HepG2 (cell line): ENCODE measurements at regions not wholly inside any gene's neighbourhood (a gene's known extent, or its start where the extent isn't known, plus 50 kb on each side); places are given as distances from the start of the nearest gene placed in this dataset.

Experiments
- ATAC-seq: fragments of 200-7000 bp; cut with Tn5 transposase; 3 replicates; pipeline ENCODE4 v1.9.1; 2020; ENCODE audit warnings: mild to moderate bottlenecking, moderate library complexity
- BruUV-seq: library from RNA; stranded (reverse); fragments of 400-500 nt; replicated peaks from 2 replicates; lab custom pipeline; 2021; lab: Mats Ljungman, UMichigan
- CTCF ChIA-PET: fragments of 300-600 bp; formaldehyde crosslinking; extraction: SDS; loops from one replicate; lab custom pipeline; 2021; ENCODE audit warnings: low total read pairs, inconsistent platforms, low intra/inter-chr PET ratio; lab: Yijun Ruan, JAX
- POLR2A ChIA-PET: fragments of 350-600 bp; sonication (Branson Sonifier 250); formaldehyde crosslinking; loops from one replicate; lab custom pipeline; 2020; ENCODE audit warnings: antibody characterized with exemption, inconsistent platforms; lab: Yijun Ruan, JAX
- DNase-seq: peaks from one replicate; pipeline ENCODE4 v3.0.0-alpha.2; 2015; ENCODE audit warnings: low spot score
- FAIRE-seq: peaks from 3 replicates; lab custom pipeline; 2011; peaks lifted over from hg19 to GRCh38; lab: Jason Lieb, UNC
- H2AFZ ChIP-seq: one replicate; pipeline ENCODE4 v1.6.1; 2011; ENCODE audit warnings: low read length, inconsistent platforms
- H3K27ac ChIP-seq: fragments of 300-600 bp; 3 replicates; pipeline ENCODE4 v1.8.0; 2011; ENCODE audit warnings: mixed run types, mild to moderate bottlenecking, mixed read lengths, low read length, inconsistent platforms; ENCODE audit not compliant: insufficient read depth; ENCODE audit errors: extremely low read length
- H3K27me3 ChIP-seq, 2 experiments: fragments of 200-600 bp in 1 of 2; 2 replicates in 1 of 2; 3 replicates in 1 of 2; pipeline versions ENCODE4 v1.6.0 to v1.8.0; 2011; ENCODE audit warnings: low read length in 2 of 2, mild to moderate bottlenecking in 2 of 2, moderate library complexity in 2 of 2, inconsistent platforms in 1 of 2; ENCODE audit not compliant: insufficient read depth in 2 of 2, control insufficient read depth in 1 of 2
- H3K36me3 ChIP-seq, 2 experiments: fragments of 200-600 bp in 1 of 2; replicated peaks in 1 of 2; 2 replicates in 1 of 2; 3 replicates in 1 of 2; pipeline versions ENCODE4 v1.5.1 to v1.8.0; 2011; ENCODE audit warnings: low read length in 2 of 2, inconsistent platforms in 1 of 2; ENCODE audit not compliant: insufficient read depth in 2 of 2, control insufficient read depth in 1 of 2
- H3K4me1 ChIP-seq: 2 replicates; pipeline ENCODE4 v1.5.1; 2012; ENCODE audit warnings: low read length, inconsistent platforms; ENCODE audit not compliant: insufficient read depth
- H3K4me2 ChIP-seq: 2 replicates; pipeline ENCODE4 v1.6.0; 2011; ENCODE audit warnings: low read depth, low read length, inconsistent platforms
- H3K4me3 ChIP-seq, 3 experiments: fragments of 200-600 bp in 1 of 3; sonication (generic), shearing (Covaris generic) in 1 of 3; replicated peaks in 1 of 3; 2 replicates each; pipeline ENCODE4 v1.5.1; 2011 to 2016; ENCODE audit warnings: low read length in 3 of 3, inconsistent platforms in 2 of 3, low read depth in 2 of 3, mild to moderate bottlenecking in 2 of 3, control low read depth in 1 of 3, mixed read lengths in 1 of 3; ENCODE audit not compliant: insufficient read depth in 1 of 3
- H3K79me2 ChIP-seq: one replicate; pipeline ENCODE4 v1.6.1; 2011; ENCODE audit warnings: low read length, inconsistent platforms; ENCODE audit not compliant: insufficient read depth
- H3K9ac ChIP-seq: 2 replicates; pipeline ENCODE4 v1.6.0; 2011; ENCODE audit warnings: mild to moderate bottlenecking, low read depth, low read length, inconsistent platforms; ENCODE audit not compliant: insufficient read depth
- H3K9me3 ChIP-seq: 2 replicates; pipeline ENCODE4 v1.5.1; 2012; ENCODE audit warnings: mild to moderate bottlenecking, low read length
- H4K20me1 ChIP-seq: 2 replicates; pipeline ENCODE4 v1.6.0; 2011; ENCODE audit warnings: inconsistent platforms, mild to moderate bottlenecking, low read length, moderate library complexity; ENCODE audit not compliant: insufficient read depth
- DBP ChIP-seq: sonication (generic); formaldehyde crosslinking; IDR thresholded peaks from 2 replicates; pipeline ENCODE4 v1.4.0; 2020; ENCODE audit warnings: missing genetic modification reagents; ENCODE audit errors: not compliant biosample characterization
- DNMT1 ChIP-seq: sonication (generic); formaldehyde crosslinking; IDR thresholded peaks from 2 replicates; pipeline ENCODE4 v1.5.1; 2020; ENCODE audit warnings: mild to moderate bottlenecking, missing genetic modification reagents
- E2F2 ChIP-seq: sonication (generic); formaldehyde crosslinking; IDR thresholded peaks from 2 replicates; pipeline ENCODE4 v1.4.0; 2020; ENCODE audit warnings: missing genetic modification reagents, borderline replicate concordance
- GPBP1L1 ChIP-seq: sonication (generic); formaldehyde crosslinking; IDR thresholded peaks from 2 replicates; pipeline ENCODE4 v1.5.0; 2020; ENCODE audit warnings: mild to moderate bottlenecking, missing genetic modification reagents
- HINFP ChIP-seq: sonication (generic); formaldehyde crosslinking; IDR thresholded peaks from 2 replicates; pipeline ENCODE4 v1.4.0; 2020; ENCODE audit warnings: low read depth, mild to moderate bottlenecking, missing genetic modification reagents
- HOXA7 ChIP-seq: sonication (generic); formaldehyde crosslinking; IDR thresholded peaks from 2 replicates; pipeline ENCODE4 v1.8.1; 2022; ENCODE audit warnings: mild to moderate bottlenecking, missing genetic modification reagents, moderate library complexity
- KDM2A ChIP-seq: sonication (generic); formaldehyde crosslinking; IDR thresholded peaks from 2 replicates; pipeline ENCODE4 v1.4.0; 2020; ENCODE audit warnings: low read depth, missing genetic modification reagents, borderline replicate concordance
- MAFK ChIP-seq, 2 experiments: IDR thresholded peaks in 1 of 2; conservative IDR thresholded peaks in 1 of 2; 2 replicates each; pipeline ENCODE4 v1.6.1; 2011; ENCODE audit warnings: improper control_type of control experiment in 2 of 2, low read length in 2 of 2
- MXD4 ChIP-seq: IDR thresholded peaks from 2 replicates; pipeline ENCODE4 v1.6.1; 2016; ENCODE audit warnings: mild to moderate bottlenecking, missing biosample characterization, missing genetic modification reagents
- NFKB2 ChIP-seq: sonication (generic); formaldehyde crosslinking; IDR thresholded peaks from 2 replicates; pipeline ENCODE4 v1.4.0; 2020; ENCODE audit warnings: missing genetic modification reagents, borderline replicate concordance
- RBM22 ChIP-seq: fragments of 200-400 bp; formaldehyde crosslinking; optimal IDR thresholded peaks from 2 replicates; pipeline ENCODE3; 2017; ENCODE audit warnings: mild to moderate bottlenecking, low read length, moderate library complexity
- SALL1 ChIP-seq: sonication (generic); formaldehyde crosslinking; IDR thresholded peaks from 2 replicates; pipeline ENCODE4 v1.8.0; 2022; ENCODE audit warnings: mild to moderate bottlenecking, missing genetic modification reagents
- TRIM24 ChIP-seq: sonication (generic); formaldehyde crosslinking; IDR thresholded peaks from 2 replicates; pipeline ENCODE4 v1.8.0; 2022; ENCODE audit warnings: mild to moderate bottlenecking, missing genetic modification reagents
- ZBTB21 ChIP-seq: sonication (generic); formaldehyde crosslinking; IDR thresholded peaks from 2 replicates; pipeline ENCODE4 v1.4.0; 2020; ENCODE audit warnings: missing genetic modification reagents
- ZBTB49 ChIP-seq: sonication (generic); formaldehyde crosslinking; IDR thresholded peaks from 2 replicates; pipeline ENCODE4 v1.4.0; 2020; ENCODE audit warnings: missing genetic modification reagents, borderline replicate concordance
- ZNF263 ChIP-seq: sonication (generic); formaldehyde crosslinking; IDR thresholded peaks from 2 replicates; pipeline ENCODE4 v1.4.0; 2020; ENCODE audit warnings: missing genetic modification reagents
- ZNF552 ChIP-seq: sonication (generic); formaldehyde crosslinking; IDR thresholded peaks from 2 replicates; pipeline ENCODE4 v1.9.0; 2022; ENCODE audit warnings: missing genetic modification reagents, mild to moderate bottlenecking, borderline replicate concordance
- ZNF644 ChIP-seq: IDR thresholded peaks from 2 replicates; pipeline ENCODE4 v1.6.1; 2016; ENCODE audit warnings: low read depth
- WGBS: methylation state at CpG from one replicate; pipeline ENCODE4 v1.1.6; 2017; ENCODE audit warnings: low lambda C conversion rate; 5-methylcytosine and 5-hydroxymethylcytosine counted together
- in situ Hi-C: cut with HindIII; loops from 2 replicates; pipeline ENCODE4 v1.10.0; 2017; ENCODE audit warnings: low pct_unique_long_range_greater_than_20kb; ENCODE audit not compliant: extremely low pct_ligation_motif_present
- intact Hi-C: fragments of 100-400 bp; cut with micrococcal nuclease; formaldehyde crosslinking; loops from one replicate; pipeline ENCODE4 v1.10.0; 2022; ENCODE audit not compliant: unreplicated experiment

GRCh38 chr20:57860576-57860975 is 150.8 kb upstream of the PMEPA1 start (continued):
- no peak for TF ChIP-seq HINFP (CRISPR knock-in tag)

GRCh38 chr20:57857969-57858368 is 148.2 kb upstream of the PMEPA1 start:
- H3K27me3 ChIP-seq: no peaks in the 10 kb centered on the region
- no peaks in the 10 kb centered on the region for H4K20me1 ChIP-seq
- no TSS peak for BruUV-seq
- no peak overlapping the region for H3K9ac ChIP-seq
- DNase-seq (no peak), FAIRE-seq (no peak), ATAC-seq (no peak)
- ChIA-PET POLR2A (no interaction called here), CTCF (no interaction called here)
- H3K4me3 ChIP-seq: no peak overlapping the region
- no peaks in the 10 kb centered on the region for H3K4me1 ChIP-seq
- no peaks in the 10 kb centered on the region for H3K36me3 ChIP-seq
- H3K79me2 ChIP-seq: no peaks in the 10 kb centered on the region
- H2AFZ ChIP-seq: no peak overlapping the region
- in situ Hi-C loops: no loop called here
- no peaks in the 10 kb centered on the region for H3K9me3 ChIP-seq
- intact Hi-C loops: no loop called here
- WGBS: 26% methylated on average over 2 of the region's 2 CpGs
- no peak overlapping the region for H3K4me2 ChIP-seq
- no peak overlapping the region for H3K27ac ChIP-seq
- TF ChIP-seq ZNF644: no peak
- no peak for TF ChIP-seq TRIM24 (CRISPR knock-in tag)
- TF ChIP-seq KDM2A (CRISPR knock-in tag): no peak
- no peak for TF ChIP-seq E2F2 (CRISPR knock-in tag)
- TF ChIP-seq NFKB2 (CRISPR knock-in tag): no peak
- no peak for TF ChIP-seq HOXA7 (CRISPR knock-in tag)
- no peak for TF ChIP-seq ZNF552 (CRISPR knock-in tag)
- TF ChIP-seq DNMT1 (CRISPR knock-in tag): no peak
- no peak for TF ChIP-seq MAFK (conservative IDR thresholded peaks at IDR 0.05 in 1 of 2, IDR thresholded peaks at IDR 0.05 in 1 of 2; ENCODE audit: low read length in 2 of 2)
- TF ChIP-seq ZBTB49 (CRISPR knock-in tag): no peak
- no peak for TF ChIP-seq GPBP1L1 (CRISPR knock-in tag)
- no peak for TF ChIP-seq RBM22
- TF ChIP-seq SALL1: no peak
- no peak for TF ChIP-seq ZBTB21 (CRISPR knock-in tag)
- TF ChIP-seq ZNF263 (CRISPR knock-in tag): no peak
- TF ChIP-seq MXD4 (CRISPR knock-in tag): no peak
- no peak for TF ChIP-seq DBP (CRISPR knock-in tag)
